ENCODE measurements at regions not wholly inside any gene's neighbourhood (a gene's known extent, or its start where the extent isn't known, plus 50 kb on each side); places are given as distances from the start of the nearest gene placed in this dataset.

DNA sequence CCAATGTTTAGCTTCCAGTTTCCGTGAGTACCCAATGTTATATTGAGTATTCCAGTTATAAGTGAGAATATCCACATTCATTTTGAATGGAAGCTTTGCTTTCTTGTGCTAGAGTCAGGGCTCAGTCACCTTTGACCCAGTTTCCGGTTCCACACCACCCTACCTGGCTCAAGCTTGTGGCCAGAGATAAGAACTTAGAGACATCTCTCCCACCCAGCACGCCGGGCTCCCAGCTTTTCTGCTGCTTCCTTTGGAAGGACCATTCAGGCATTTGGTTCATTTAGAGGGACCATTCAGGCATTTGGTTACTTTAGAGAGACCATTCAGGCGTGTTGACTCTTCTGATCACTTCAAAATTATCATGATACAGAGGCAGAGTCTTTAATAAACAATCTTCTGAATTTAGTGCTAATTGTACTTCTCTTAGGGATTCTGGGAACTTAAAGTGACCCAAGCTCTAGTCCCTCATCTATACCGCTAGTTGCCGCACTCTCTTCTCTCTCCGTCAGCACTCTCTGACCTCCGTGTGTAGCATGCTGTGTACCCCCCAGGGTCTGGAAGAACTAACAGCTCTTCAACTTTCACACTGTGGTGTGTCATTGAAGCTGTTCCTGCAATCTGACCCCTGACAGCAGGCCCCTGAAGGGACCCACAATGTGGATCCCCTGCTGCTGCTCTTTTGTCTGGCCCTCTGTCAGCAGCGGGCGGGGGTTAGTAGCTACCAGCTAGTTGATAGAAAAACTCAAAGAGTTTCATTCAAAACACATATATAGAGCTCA is 943.1 kb downstream of the ARAP2 start:
- no peak for TF ChIP-seq POLR2AphosphoS5 (IDR thresholded peaks at IDR 0.05; ENCODE audit: low read depth, low read length)
- no peak for TF ChIP-seq POLR2A (IDR thresholded peaks at IDR 0.05; ENCODE audit: low read depth, low read length)
- no peak for TF ChIP-seq TAF1 (IDR thresholded peaks at IDR 0.05; ENCODE audit: borderline replicate concordance, low read depth, low read length)
